HepG2 (cell line): ENCODE measurements at regions not wholly inside any gene's neighbourhood (a gene's known extent, or its start where the extent isn't known, plus 50 kb on each side); places are given as distances from the start of the nearest gene placed in this dataset.

Source experiments
- GFI1 ChIP-seq: sonication (generic); formaldehyde crosslinking; IDR thresholded peaks from 2 replicates; pipeline ENCODE4 v1.5.0; 2020; ENCODE audit warnings: missing genetic modification reagents, mild to moderate bottlenecking, borderline replicate concordance
- HNRNPL ChIP-seq: fragments of 200-400 bp; formaldehyde crosslinking; IDR thresholded peaks from 2 replicates; pipeline ENCODE4 v1.6.1; 2017; ENCODE audit warnings: mild to moderate bottlenecking, low read depth, low read length
- ZNF350 ChIP-seq: sonication (generic); formaldehyde crosslinking; IDR thresholded peaks from 2 replicates; pipeline ENCODE4 v1.4.0; 2020; ENCODE audit warnings: mild to moderate bottlenecking, low read depth, missing genetic modification reagents, borderline replicate concordance
- ZNF552 ChIP-seq: sonication (generic); formaldehyde crosslinking; IDR thresholded peaks from 2 replicates; pipeline ENCODE4 v1.9.0; 2022; ENCODE audit warnings: missing genetic modification reagents, mild to moderate bottlenecking, borderline replicate concordance
- TF ChIP-seq, protein P1 (sequence below): sonication (generic); IDR thresholded peaks from 2 replicates; pipeline ENCODE4 v1.6.1; 2016; ENCODE audit warnings: low read depth, borderline replicate concordance
- TF ChIP-seq, protein P2 (sequence below): fragments of 450-650 bp; IDR thresholded peaks from 2 replicates; pipeline ENCODE4 v1.6.1; 2017
- TF ChIP-seq, protein P3 (sequence below): sonication (generic); formaldehyde crosslinking; IDR thresholded peaks from 2 replicates; pipeline ENCODE4 v1.8.1; 2023; ENCODE audit warnings: mild to moderate bottlenecking, missing genetic modification reagents, borderline replicate concordance
- TF ChIP-seq, protein P4 (sequence below): sonication (generic); formaldehyde crosslinking; IDR thresholded peaks from 2 replicates; pipeline ENCODE4 v1.4.0; 2020; ENCODE audit warnings: missing genetic modification reagents, low read depth, mild to moderate bottlenecking, borderline replicate concordance
- TF ChIP-seq, protein P5 (sequence below): sonication (generic); formaldehyde crosslinking; IDR thresholded peaks from 2 replicates; pipeline ENCODE4 v1.5.1; 2020; ENCODE audit warnings: mild to moderate bottlenecking, missing genetic modification reagents

DNA sequence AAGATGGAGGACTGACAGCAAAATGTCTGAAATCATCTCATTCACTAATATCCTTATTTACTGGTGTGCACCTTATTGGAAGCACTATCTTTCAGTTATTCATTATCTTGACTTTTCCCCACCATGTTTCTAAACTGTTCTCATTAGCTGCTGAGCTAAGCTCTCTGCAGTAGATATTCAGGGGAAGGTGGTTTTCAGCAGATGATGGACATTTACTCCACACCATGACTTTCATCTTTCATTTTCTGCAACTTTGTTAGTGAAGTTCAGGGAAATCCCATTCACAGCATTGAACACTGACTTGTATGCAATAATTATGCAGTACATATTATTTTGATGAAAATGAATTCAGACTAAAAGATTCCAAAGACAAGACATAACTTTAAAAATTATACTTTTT is 373.6 kb upstream of the FLRT2 start (continued):
- TF ChIP-seq, protein P1, sequence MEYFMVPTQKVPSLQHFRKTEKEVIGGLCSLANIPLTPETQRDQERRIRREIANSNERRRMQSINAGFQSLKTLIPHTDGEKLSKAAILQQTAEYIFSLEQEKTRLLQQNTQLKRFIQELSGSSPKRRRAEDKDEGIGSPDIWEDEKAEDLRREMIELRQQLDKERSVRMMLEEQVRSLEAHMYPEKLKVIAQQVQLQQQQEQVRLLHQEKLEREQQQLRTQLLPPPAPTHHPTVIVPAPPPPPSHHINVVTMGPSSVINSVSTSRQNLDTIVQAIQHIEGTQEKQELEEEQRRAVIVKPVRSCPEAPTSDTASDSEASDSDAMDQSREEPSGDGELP = no peak
- TF ChIP-seq HNRNPL (no peak), GFI1 (no peak), ZNF552 (no peak), ZNF350 (CRISPR knock-in tag) (no peak)
- TF ChIP-seq, protein P2, sequence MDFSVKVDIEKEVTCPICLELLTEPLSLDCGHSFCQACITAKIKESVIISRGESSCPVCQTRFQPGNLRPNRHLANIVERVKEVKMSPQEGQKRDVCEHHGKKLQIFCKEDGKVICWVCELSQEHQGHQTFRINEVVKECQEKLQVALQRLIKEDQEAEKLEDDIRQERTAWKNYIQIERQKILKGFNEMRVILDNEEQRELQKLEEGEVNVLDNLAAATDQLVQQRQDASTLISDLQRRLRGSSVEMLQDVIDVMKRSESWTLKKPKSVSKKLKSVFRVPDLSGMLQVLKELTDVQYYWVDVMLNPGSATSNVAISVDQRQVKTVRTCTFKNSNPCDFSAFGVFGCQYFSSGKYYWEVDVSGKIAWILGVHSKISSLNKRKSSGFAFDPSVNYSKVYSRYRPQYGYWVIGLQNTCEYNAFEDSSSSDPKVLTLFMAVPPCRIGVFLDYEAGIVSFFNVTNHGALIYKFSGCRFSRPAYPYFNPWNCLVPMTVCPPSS = no peak
- TF ChIP-seq, protein P3, sequence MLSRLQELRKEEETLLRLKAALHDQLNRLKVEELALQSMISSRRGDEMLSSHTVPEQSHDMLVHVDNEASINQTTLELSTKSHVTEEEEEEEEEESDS (CRISPR knock-in tag) = no peak
- TF ChIP-seq, protein P4, sequence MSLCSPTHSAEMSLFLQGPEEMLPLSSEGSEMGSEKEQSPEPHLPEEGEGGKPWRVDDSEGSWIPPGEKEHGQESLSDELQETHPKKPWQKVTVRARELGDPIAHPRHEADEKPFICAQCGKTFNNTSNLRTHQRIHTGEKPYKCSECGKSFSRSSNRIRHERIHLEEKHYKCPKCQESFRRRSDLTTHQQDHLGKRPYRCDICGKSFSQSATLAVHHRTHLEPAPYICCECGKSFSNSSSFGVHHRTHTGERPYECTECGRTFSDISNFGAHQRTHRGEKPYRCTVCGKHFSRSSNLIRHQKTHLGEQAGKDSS (CRISPR knock-in tag) = no peak
- TF ChIP-seq, protein P5, sequence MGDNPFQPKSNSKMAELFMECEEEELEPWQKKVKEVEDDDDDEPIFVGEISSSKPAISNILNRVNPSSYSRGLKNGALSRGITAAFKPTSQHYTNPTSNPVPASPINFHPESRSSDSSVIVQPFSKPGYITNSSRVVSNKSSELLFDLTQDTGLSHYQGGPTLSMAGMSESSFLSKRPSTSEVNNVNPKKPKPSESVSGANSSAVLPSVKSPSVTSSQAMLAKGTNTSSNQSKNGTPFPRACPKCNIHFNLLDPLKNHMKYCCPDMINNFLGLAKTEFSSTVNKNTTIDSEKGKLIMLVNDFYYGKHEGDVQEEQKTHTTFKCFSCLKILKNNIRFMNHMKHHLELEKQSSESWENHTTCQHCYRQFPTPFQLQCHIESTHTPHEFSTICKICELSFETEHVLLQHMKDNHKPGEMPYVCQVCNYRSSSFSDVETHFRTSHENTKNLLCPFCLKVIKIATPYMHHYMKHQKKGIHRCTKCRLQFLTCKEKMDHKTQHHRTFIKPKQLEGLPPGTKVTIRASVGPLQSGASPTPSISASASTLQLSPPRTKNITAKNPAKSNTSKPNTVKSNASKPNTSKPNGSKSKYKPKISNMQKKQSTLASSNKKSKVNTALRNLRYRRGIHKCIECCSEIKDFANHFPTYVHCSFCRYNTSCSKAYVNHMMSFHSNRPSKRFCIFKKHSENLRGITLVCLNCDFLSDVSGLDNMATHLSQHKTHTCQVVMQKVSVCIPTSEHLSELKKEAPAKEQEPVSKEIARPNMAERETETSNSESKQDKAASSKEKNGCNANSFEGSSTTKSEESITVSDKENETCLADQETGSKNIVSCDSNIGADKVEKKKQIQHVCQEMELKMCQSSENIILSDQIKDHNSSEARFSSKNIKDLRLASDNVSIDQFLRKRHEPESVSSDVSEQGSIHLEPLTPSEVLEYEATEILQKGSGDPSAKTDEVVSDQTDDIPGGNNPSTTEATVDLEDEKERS (CRISPR knock-in tag) = no peak
